HepG2 (cell line): ENCODE measurements at regions not wholly inside any gene's neighbourhood (a gene's known extent, or its start where the extent isn't known, plus 50 kb on each side); places are given as distances from the start of the nearest gene placed in this dataset.

Experiments used
- ATAC-seq: fragments of 200-7000 bp; cut with Tn5 transposase; 3 replicates; pipeline ENCODE4 v1.9.1; 2020; ENCODE audit warnings: mild to moderate bottlenecking, moderate library complexity
- BruUV-seq: library from RNA; stranded (reverse); fragments of 400-500 nt; replicated peaks from 2 replicates; lab custom pipeline; 2021; lab: Mats Ljungman, UMichigan
- CTCF ChIA-PET: fragments of 300-600 bp; formaldehyde crosslinking; extraction: SDS; loops from one replicate; lab custom pipeline; 2021; ENCODE audit warnings: low total read pairs, inconsistent platforms, low intra/inter-chr PET ratio; lab: Yijun Ruan, JAX
- POLR2A ChIA-PET: fragments of 350-600 bp; sonication (Branson Sonifier 250); formaldehyde crosslinking; loops from one replicate; lab custom pipeline; 2020; ENCODE audit warnings: antibody characterized with exemption, inconsistent platforms; lab: Yijun Ruan, JAX
- DNase-seq: peaks from one replicate; pipeline ENCODE4 v3.0.0-alpha.2; 2015; ENCODE audit warnings: low spot score
- FAIRE-seq: peaks from 3 replicates; lab custom pipeline; 2011; peaks lifted over from hg19 to GRCh38; lab: Jason Lieb, UNC
- H2AFZ ChIP-seq: one replicate; pipeline ENCODE4 v1.6.1; 2011; ENCODE audit warnings: low read length, inconsistent platforms
- H3K27ac ChIP-seq: fragments of 300-600 bp; 3 replicates; pipeline ENCODE4 v1.8.0; 2011; ENCODE audit warnings: mixed run types, mild to moderate bottlenecking, mixed read lengths, low read length, inconsistent platforms; ENCODE audit not compliant: insufficient read depth; ENCODE audit errors: extremely low read length
- H3K27me3 ChIP-seq, 2 experiments: fragments of 200-600 bp in 1 of 2; 2 replicates in 1 of 2; 3 replicates in 1 of 2; pipeline versions ENCODE4 v1.6.0 to v1.8.0; 2011; ENCODE audit warnings: low read length in 2 of 2, mild to moderate bottlenecking in 2 of 2, moderate library complexity in 2 of 2, inconsistent platforms in 1 of 2; ENCODE audit not compliant: insufficient read depth in 2 of 2, control insufficient read depth in 1 of 2
- H3K36me3 ChIP-seq, 2 experiments: fragments of 200-600 bp in 1 of 2; replicated peaks in 1 of 2; 2 replicates in 1 of 2; 3 replicates in 1 of 2; pipeline versions ENCODE4 v1.5.1 to v1.8.0; 2011; ENCODE audit warnings: low read length in 2 of 2, inconsistent platforms in 1 of 2; ENCODE audit not compliant: insufficient read depth in 2 of 2, control insufficient read depth in 1 of 2
- H3K4me1 ChIP-seq: 2 replicates; pipeline ENCODE4 v1.5.1; 2012; ENCODE audit warnings: low read length, inconsistent platforms; ENCODE audit not compliant: insufficient read depth
- H3K4me2 ChIP-seq: 2 replicates; pipeline ENCODE4 v1.6.0; 2011; ENCODE audit warnings: low read depth, low read length, inconsistent platforms
- H3K4me3 ChIP-seq, 3 experiments: fragments of 200-600 bp in 1 of 3; sonication (generic), shearing (Covaris generic) in 1 of 3; replicated peaks in 1 of 3; 2 replicates each; pipeline ENCODE4 v1.5.1; 2011 to 2016; ENCODE audit warnings: low read length in 3 of 3, inconsistent platforms in 2 of 3, low read depth in 2 of 3, mild to moderate bottlenecking in 2 of 3, control low read depth in 1 of 3, mixed read lengths in 1 of 3; ENCODE audit not compliant: insufficient read depth in 1 of 3
- H3K79me2 ChIP-seq: one replicate; pipeline ENCODE4 v1.6.1; 2011; ENCODE audit warnings: low read length, inconsistent platforms; ENCODE audit not compliant: insufficient read depth
- H3K9ac ChIP-seq: 2 replicates; pipeline ENCODE4 v1.6.0; 2011; ENCODE audit warnings: mild to moderate bottlenecking, low read depth, low read length, inconsistent platforms; ENCODE audit not compliant: insufficient read depth
- H3K9me3 ChIP-seq: 2 replicates; pipeline ENCODE4 v1.5.1; 2012; ENCODE audit warnings: mild to moderate bottlenecking, low read length
- H4K20me1 ChIP-seq: 2 replicates; pipeline ENCODE4 v1.6.0; 2011; ENCODE audit warnings: inconsistent platforms, mild to moderate bottlenecking, low read length, moderate library complexity; ENCODE audit not compliant: insufficient read depth
- FOXO4 ChIP-seq: sonication (generic); formaldehyde crosslinking; conservative IDR thresholded peaks from 2 replicates; pipeline ENCODE4 v1.8.1; 2023; ENCODE audit warnings: missing genetic modification reagents
- MBNL3 ChIP-seq: fragments of 250-450 bp; sonication (Bioruptor Pico); conservative IDR thresholded peaks from 2 replicates; pipeline ENCODE4 v1.8.0; 2022; ENCODE audit warnings: mild to moderate bottlenecking, inconsistent platforms
- NRL ChIP-seq: sonication (generic); formaldehyde crosslinking; IDR thresholded peaks from 2 replicates; pipeline ENCODE4 v1.5.0; 2020; ENCODE audit warnings: missing genetic modification reagents, mild to moderate bottlenecking, moderate library complexity, borderline replicate concordance
- RFX5 ChIP-seq: IDR thresholded peaks from 2 replicates; pipeline ENCODE4 v1.6.1; 2011; ENCODE audit warnings: low read depth, low read length, improper control_type of control experiment
- SKIL ChIP-seq: sonication (generic); formaldehyde crosslinking; IDR thresholded peaks from 2 replicates; pipeline ENCODE4 v1.8.0; 2022; ENCODE audit warnings: missing genetic modification reagents, mild to moderate bottlenecking, moderate library complexity, borderline replicate concordance
- TARDBP ChIP-seq: sonication (generic); formaldehyde crosslinking; IDR thresholded peaks from 2 replicates; pipeline ENCODE4 v1.8.0; 2022; ENCODE audit warnings: mild to moderate bottlenecking, missing genetic modification reagents
- ZNF557 ChIP-seq: sonication (generic); formaldehyde crosslinking; IDR thresholded peaks from 2 replicates; pipeline ENCODE4 v1.4.0; 2020; ENCODE audit warnings: missing genetic modification reagents
- ZNF615 ChIP-seq: sonication (generic); formaldehyde crosslinking; IDR thresholded peaks from 2 replicates; pipeline ENCODE4 v1.5.0; 2020; ENCODE audit warnings: mild to moderate bottlenecking, missing genetic modification reagents, borderline replicate concordance
- ZNF709 ChIP-seq: sonication (generic); formaldehyde crosslinking; IDR thresholded peaks from 2 replicates; pipeline ENCODE4 v1.5.0; 2020; ENCODE audit warnings: mild to moderate bottlenecking, missing genetic modification reagents
- ZNF83 ChIP-seq: sonication (generic); formaldehyde crosslinking; IDR thresholded peaks from 2 replicates; pipeline ENCODE4 v1.4.0; 2020; ENCODE audit warnings: missing genetic modification reagents, mild to moderate bottlenecking, borderline replicate concordance
- ZSCAN22 ChIP-seq: sonication (generic); formaldehyde crosslinking; IDR thresholded peaks from 2 replicates; pipeline ENCODE4 v1.4.0; 2020; ENCODE audit warnings: mild to moderate bottlenecking, missing genetic modification reagents
- WGBS: methylation state at CpG from one replicate; pipeline ENCODE4 v1.1.6; 2017; ENCODE audit warnings: low lambda C conversion rate; 5-methylcytosine and 5-hydroxymethylcytosine counted together
- in situ Hi-C: cut with HindIII; loops from 2 replicates; pipeline ENCODE4 v1.10.0; 2017; ENCODE audit warnings: low pct_unique_long_range_greater_than_20kb; ENCODE audit not compliant: extremely low pct_ligation_motif_present
- intact Hi-C: fragments of 100-400 bp; cut with micrococcal nuclease; formaldehyde crosslinking; loops from one replicate; pipeline ENCODE4 v1.10.0; 2022; ENCODE audit not compliant: unreplicated experiment

- H3K4me1 ChIP-seq, result no peaks in the 10 kb centered on the region
- no peak overlapping the region for H3K27ac ChIP-seq
- no peaks in the 10 kb centered on the region for H3K36me3 ChIP-seq
- WGBS, result 0% methylated on average over 1 of the region's 1 CpG
- in situ Hi-C loops, result no loop called here
- no peak overlapping the region for H3K4me3 ChIP-seq
- intact Hi-C loops, result no loop called here
- CTCF ChIA-PET, result no interaction called here
- no peak for TF ChIP-seq ZNF709
- TF ChIP-seq ZSCAN22, result no peak
- TF ChIP-seq SKIL (CRISPR knock-in tag), result no peak
- H3K4me2 ChIP-seq, result no peak overlapping the region
- no peaks in the 10 kb centered on the region for H3K79me2 ChIP-seq
- no peaks in the 10 kb centered on the region for H4K20me1 ChIP-seq
- POLR2A ChIA-PET, result no interaction called here
- ATAC-seq (no peak), FAIRE-seq (no peak), DNase-seq (no peak)
- H3K9me3 ChIP-seq, result no peaks in the 10 kb centered on the region
- no peak overlapping the region for H2AFZ ChIP-seq
- H3K9ac ChIP-seq, result no peak overlapping the region
- no peaks in the 10 kb centered on the region; a peak in 2 of 5 replicates for H3K27me3 ChIP-seq
- no TSS peak for BruUV-seq
Measured at GRCh38 chr11:10913075-10913474, 55.2 kb upstream of the ZBED5 start.

GRCh38 chr11:10911907-10912306, 54.1 kb upstream of the ZBED5 start:
- no peak overlapping the region for H3K4me2 ChIP-seq

More at GRCh38 chr11:10911907-10912306, 54.1 kb upstream of the ZBED5 start:
- Histone ChIP-seq H3K27ac (no peak overlapping the region), H3K4me3 (no peak overlapping the region), H3K9me3 (no peaks in the 10 kb centered on the region), H3K79me2 (no peaks in the 10 kb centered on the region), H4K20me1 (no peaks in the 10 kb centered on the region), H3K4me1 (no peaks in the 10 kb centered on the region), H3K27me3 (no peaks in the 10 kb centered on the region; a peak in 2 of 5 replicates), H3K9ac (no peak overlapping the region), H3K36me3 (no peaks in the 10 kb centered on the region), H2AFZ (no peak overlapping the region)
- 73% methylated on average over 7 of the region's 7 CpGs for whole genome bisulfite sequencing
- no peak for ATAC-seq
- TF ChIP-seq ZNF83 (CRISPR knock-in tag) (no peak), ZNF557 (CRISPR knock-in tag) (no peak), MBNL3 (CRISPR knock-in tag) (no peak), FOXO4 (CRISPR knock-in tag) (no peak), RFX5 (no peak), ZNF615 (CRISPR knock-in tag) (no peak), TARDBP (CRISPR knock-in tag) (no peak), NRL (no peak)
- no peak for DNase-seq
- FAIRE-seq, result no peak
- in situ Hi-C loops, result no loop called here
- BruUV-seq, result no TSS peak
- intact Hi-C loops, result no loop called here
- ChIA-PET POLR2A (no interaction called here), CTCF (no interaction called here)
